ENCODE measurements at regions not wholly inside any gene's neighbourhood (a gene's known extent, or its start where the extent isn't known, plus 50 kb on each side); places are given as distances from the start of the nearest gene placed in this dataset.

GRCh38 chr21:38957575-38958322 lies 152.0 kb downstream of the ETS2 start:
- TF ChIP-seq CTCF (IDR thresholded peaks at IDR 0.05) (no peak), POLR2A (IDR thresholded peaks at IDR 0.05) (no peak), EP300 (IDR thresholded peaks at IDR 0.05) (no peak)

Measured in upper lobe of left lung (tissue), 4 donors.